Activated CD4-positive, alpha-beta T cell treated with anti-CD3 and anti-CD28 coated beads, Interleukin-2, Interleukin-6, amounts not matched to agents 100 ng/mL and 50 ng/mL, durations not matched to agents 16 hours and 8 hours (primary cell): ENCODE measurements at regions not wholly inside any gene's neighbourhood (a gene's known extent, or its start where the extent isn't known, plus 50 kb on each side); places are given as distances from the start of the nearest gene placed in this dataset.
"Not testable (repeated sequence)": the region's sequence is repeated elsewhere in the genome, so short reads cannot be mapped to it uniquely, and the experiment has no call there.

Experiments used
- DNase-seq: peaks from one replicate; pipeline ENCODE4 v3.0.0-alpha.2; 2020

- no peak for DNase-seq
Observed at GRCh38 chr11:98456308-98456680, 564.5 kb upstream of the CNTN5 start.

DNA sequence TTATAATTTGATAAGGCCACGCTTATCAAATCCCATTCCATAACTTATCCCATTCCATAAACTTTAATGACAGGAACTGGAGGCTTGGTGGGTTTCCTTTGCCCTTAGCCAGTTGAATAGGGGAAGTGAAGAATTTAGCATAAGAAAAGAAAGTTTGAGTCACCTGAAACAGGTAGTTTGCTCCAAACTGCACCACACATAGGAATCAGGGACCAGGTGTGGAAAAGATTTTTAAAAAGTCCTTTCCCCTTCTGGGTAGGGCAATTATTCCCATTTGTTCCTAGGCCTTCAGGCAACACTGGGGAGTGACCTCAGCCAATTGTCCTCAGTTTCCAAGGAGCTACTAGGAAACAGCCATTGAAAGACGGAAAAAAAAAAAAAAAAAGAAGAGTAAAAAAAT lies 525.7 kb upstream of the CNTN5 start:
- no peak for DNase-seq

GRCh38 chr11:98495601-98496000 lies 525.1 kb upstream of the CNTN5 start:
- no peak for DNase-seq

- DNase-seq = no peak
Observed at GRCh38 chr11:98507208-98507607, 513.5 kb upstream of the CNTN5 start.

GRCh38 chr11:98512938-98513337 lies 507.8 kb upstream of the CNTN5 start:
- DNase-seq = no peak

- no peak for DNase-seq
Observed at GRCh38 chr11:98531576-98531975, 489.2 kb upstream of the CNTN5 start.

DNA sequence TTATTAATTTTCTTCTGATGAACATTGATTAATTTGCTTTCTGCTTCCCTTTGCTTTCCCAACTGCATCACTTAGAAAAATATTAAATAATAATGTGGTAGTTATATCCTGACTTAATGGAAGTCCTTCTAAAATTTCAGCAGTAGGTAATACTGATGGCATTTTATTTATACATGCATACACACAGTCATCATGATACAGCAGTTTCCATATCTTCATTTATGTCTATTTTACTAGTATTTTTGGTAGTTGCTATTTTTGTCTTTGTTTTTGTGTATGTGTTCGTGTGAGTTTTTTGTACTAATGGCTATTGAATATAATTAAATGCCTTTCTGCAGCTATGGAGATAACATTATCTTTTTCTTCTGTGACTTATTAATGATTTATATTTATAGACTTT lies 484.7 kb upstream of the CNTN5 start:
- DNase-seq = no peak

- DNase-seq = not testable (repeated sequence)
Observed at GRCh38 chr11:98538358-98538757, 482.4 kb upstream of the CNTN5 start.

- DNase-seq = no peak
Observed at GRCh38 chr11:98545544-98546175, 475.1 kb upstream of the CNTN5 start.

DNA sequence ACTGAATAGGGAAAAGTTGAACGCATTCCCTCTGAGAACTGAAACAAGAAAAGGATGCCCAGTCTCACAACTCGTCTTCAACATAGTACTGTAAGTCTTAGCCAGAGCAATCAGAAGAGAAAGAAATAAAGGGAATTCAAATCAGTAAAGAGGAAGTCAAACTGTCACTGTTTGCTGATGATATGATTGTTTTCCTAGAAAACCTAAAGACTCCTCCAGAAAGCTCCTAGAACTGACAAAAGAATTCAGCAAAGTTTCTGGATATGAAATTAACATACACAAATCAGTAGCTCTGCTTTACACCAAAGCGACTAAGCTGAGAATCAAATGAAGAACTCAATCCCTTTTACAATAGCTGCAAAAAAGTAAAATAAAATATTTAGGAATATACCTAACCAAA lies 471.2 kb upstream of the CNTN5 start:
- DNase-seq = no peak

GRCh38 chr11:98559961-98560360 lies 460.8 kb upstream of the CNTN5 start:
- DNase-seq = no peak

GRCh38 chr11:98561252-98561651 lies 459.5 kb upstream of the CNTN5 start:
- DNase-seq = no peak

GRCh38 chr11:98561877-98562395 lies 458.8 kb upstream of the CNTN5 start:
- DNase-seq = no peak

DNA sequence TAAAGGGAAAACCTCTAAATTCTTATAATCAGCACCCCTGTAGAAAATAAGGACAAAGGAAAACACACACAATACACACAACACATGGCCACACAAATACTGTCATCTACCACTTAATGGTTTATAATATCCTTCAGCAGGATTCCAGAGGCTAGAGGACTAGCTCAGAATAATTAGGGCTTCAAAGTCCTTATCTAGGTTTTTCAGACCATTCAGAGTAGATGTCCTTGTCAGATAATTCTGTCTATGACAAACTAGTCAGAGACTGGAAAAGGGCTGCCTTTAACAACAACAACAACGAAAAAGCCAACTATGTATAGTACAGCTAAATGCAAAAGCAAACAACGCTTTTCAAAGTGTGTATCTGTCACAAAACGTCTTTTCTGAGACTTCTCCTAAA lies 456.5 kb upstream of the CNTN5 start:
- DNase-seq = no peak

DNA sequence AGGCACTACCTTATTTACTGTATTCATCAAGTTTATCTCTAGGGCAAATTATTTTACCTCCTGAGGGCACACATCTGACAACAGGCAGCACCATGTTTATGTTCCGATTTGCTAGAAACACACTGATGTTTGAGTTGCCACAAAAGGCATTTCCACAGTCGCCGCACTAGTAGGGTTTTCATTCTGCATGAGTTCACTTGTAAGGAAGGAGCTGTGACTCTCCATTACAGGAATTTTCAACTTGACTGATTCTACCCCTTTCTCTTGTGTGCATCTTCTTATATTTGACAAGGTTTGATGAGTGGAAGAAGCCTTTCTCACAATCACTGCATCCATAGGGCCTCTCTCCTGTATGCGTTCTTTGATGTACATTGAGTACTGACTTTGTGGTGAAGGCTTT lies 455.9 kb upstream of the CNTN5 start:
- no peak for DNase-seq

DNA sequence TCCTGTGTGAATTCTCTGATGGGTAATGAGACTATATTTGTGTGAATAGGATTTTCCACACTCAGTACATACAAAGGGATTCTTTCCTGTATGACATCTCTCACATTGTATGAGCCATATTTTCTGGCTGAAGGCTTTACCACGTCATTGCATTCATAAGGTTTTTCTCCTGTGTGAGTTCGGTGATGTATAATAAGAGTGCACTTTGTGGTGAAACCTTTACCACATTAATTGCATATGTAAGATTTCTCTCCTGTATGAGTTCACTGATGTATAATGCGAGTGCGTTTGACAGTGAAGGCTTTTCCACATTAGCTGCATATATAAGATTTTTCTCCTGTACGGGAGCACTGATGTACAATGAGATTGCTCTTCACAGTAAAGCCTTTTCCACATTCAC lies 455.4 kb upstream of the CNTN5 start:
- no peak for DNase-seq

- no peak for DNase-seq
Observed at GRCh38 chr11:98566978-98567377, 453.8 kb upstream of the CNTN5 start.

- no peak for DNase-seq
Observed at GRCh38 chr11:98568013-98568412, 452.7 kb upstream of the CNTN5 start.

DNA sequence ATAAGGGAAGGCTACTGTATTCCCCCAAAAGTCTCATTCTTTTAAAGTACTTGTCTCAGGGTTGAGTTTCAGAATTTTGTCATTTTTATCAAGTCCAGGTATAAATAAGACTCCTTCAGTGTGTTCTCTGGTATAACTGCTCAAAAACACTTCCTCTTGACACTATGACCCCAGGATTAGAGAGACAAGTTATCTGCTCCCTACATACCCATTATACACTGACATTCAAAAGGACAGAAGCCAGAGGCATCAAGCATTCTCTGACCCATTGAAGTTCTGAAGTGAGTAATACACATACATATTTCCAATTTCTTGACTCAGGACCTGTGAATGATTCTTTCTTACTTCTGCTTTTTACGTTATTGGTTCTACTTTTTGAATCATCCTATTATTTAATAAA lies 447.8 kb upstream of the CNTN5 start:
- DNase-seq = no peak

GRCh38 chr11:98587884-98588283 lies 432.9 kb upstream of the CNTN5 start:
- DNase-seq = no peak

DNA sequence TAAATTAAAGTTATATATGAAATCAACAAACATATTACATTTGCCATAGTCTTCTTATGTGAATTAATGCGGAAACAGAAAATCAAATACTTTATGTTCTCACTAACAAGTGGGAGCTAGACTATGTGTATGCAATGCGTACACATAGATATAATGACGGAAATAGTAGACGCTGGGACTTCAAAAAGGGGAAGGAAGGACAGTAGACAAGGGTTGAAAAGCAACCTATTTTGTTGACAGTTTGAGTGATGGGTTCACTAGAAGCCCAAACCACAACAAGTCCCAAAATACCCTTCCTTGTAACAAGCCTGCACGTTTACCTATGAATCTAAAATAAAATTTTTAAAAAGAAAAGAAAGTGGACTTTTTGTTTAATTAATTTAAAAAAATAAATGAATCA lies 430.8 kb upstream of the CNTN5 start:
- DNase-seq = no peak

GRCh38 chr11:98600103-98600502 lies 420.6 kb upstream of the CNTN5 start:
- no peak for DNase-seq

DNA sequence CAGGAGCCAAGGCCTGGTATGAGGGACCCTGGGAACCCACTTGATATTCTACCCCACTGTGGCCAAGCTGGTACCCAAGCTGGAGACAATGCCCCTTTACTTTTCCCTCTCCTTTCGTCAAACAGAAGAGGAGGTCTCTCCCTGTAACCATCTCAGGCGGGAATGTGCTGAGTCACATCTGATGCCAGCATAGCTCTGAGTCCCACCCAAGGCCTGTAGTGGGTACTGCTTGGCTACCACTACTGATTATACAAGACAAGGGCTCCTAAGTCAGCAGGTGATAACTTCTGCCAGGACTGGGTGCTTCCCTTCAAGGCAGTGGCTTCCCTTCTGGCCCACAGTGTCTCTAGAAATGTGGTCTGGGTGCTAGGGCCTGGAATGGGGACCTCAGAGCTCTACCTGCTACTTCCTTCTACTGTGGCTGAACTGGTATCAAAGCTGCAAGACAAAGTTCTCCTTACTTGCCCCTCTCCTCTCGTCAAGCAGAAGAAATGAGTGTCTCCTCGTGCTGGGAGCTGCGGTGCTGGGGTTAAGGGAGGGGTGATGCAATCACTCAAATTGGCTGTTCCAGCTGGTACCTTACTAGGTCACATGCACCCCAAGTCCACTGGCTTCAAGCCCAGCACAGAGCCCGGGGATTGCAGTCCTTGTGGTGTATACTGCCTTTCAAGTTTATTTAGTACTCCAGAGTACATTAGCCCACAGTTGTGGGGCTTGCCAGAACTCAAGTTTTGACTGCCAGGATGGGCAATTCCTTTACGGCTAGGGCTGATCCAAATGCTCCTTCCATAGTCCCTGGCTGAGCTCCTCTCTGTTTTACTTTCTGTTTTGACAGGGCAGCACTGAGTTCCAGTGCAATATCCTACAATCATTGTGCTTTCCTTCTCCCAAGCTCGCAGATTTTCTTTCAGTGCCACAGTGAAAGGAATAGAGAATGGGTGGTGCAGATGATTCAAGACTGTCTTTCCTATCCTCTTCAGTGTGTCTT lies 419.7 kb upstream of the CNTN5 start:
- no peak for DNase-seq

DNA sequence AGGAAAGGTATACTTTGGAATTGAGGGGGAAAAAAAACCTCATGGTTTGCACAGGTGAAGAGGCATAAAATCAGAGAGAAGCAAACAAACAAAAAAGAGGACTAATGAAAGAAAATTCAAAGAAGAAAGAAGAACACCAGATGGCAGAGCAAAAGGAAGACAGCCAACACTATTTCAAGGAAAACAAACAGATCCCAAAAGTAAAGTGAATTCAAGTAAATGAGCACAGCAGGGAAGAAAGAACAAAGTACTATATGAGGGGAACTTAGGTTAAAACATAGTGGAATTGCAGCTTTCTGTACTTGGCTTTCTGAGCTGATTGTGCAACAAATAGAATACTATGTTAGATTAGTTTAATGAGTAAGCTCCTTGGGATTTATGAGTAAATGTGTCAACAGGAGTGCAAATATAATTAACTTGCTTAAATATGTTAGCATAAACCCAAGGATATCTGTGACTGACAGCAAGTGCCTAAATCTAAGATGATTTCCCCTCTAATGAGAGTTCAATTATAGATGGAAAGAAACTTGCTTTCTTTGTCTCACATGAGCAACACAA lies 404.6 kb upstream of the CNTN5 start:
- no peak for DNase-seq
